K562 (cell line): ENCODE measurements at regions not wholly inside any gene's neighbourhood (a gene's known extent, or its start where the extent isn't known, plus 50 kb on each side); places are given as distances from the start of the nearest gene placed in this dataset.

ENCODE experiments used
- ATAC-seq: fragments of 200-7000 bp; cut with Tn5 transposase; 3 replicates; pipeline ENCODE4 v1.9.1; 2020; ENCODE audit warnings: moderate library complexity
- BruUV-seq: library from RNA; stranded (reverse); fragments of 400-500 nt; replicated peaks from 2 replicates; lab custom pipeline; 2021; lab: Mats Ljungman, UMichigan
- CTCF ChIA-PET: fragments of 300-600 bp; formaldehyde crosslinking; extraction: SDS; loops from one replicate; lab custom pipeline; 2021; ENCODE audit warnings: low intra/inter-chr PET ratio; lab: Yijun Ruan, JAX
- POLR2A ChIA-PET: fragments of 300-600, 350-650 bp; sonication (Branson Sonifier 250); formaldehyde crosslinking; extraction: SDS; loops from one replicate; lab custom pipeline; 2021; ENCODE audit warnings: antibody characterized with exemption, inconsistent platforms; lab: Yijun Ruan, JAX
- DNase-seq, 4 experiments: peaks; one replicate each; pipeline versions ENCODE4 v3.0.0 to v3.0.0-alpha.2; 2011 to 2018; ENCODE audit warnings: low spot score in 3 of 4, mixed read lengths in 3 of 4; ENCODE audit errors: extremely low read depth in 1 of 4
- FAIRE-seq: peaks from 2 replicates; lab custom pipeline; 2011; peaks lifted over from hg19 to GRCh38; lab: Jason Lieb, UNC
- H2AFZ ChIP-seq: 2 replicates; pipeline ENCODE4 v1.6.0; 2011; ENCODE audit warnings: low read depth, low read length, control low read depth, inconsistent platforms
- H3K27ac ChIP-seq: fragments of 200-600 bp; 3 replicates; pipeline ENCODE4 v1.8.0; 2011; ENCODE audit warnings: low read depth, mild to moderate bottlenecking, control low read depth, inconsistent platforms, low read length, moderate library complexity, mixed read lengths; ENCODE audit errors: extremely low read depth
- H3K27me3 ChIP-seq, 2 experiments: fragments of 300-600 bp in 1 of 2; 2 replicates in 1 of 2; 3 replicates in 1 of 2; pipeline versions ENCODE4 v1.6.0 to v1.8.0; 2011; ENCODE audit warnings: inconsistent platforms in 2 of 2, low read length in 2 of 2, mild to moderate bottlenecking in 1 of 2, mixed read lengths in 1 of 2, moderate library complexity in 1 of 2; ENCODE audit not compliant: control insufficient read depth in 2 of 2, insufficient read depth in 2 of 2
- H3K36me3 ChIP-seq: fragments of 300-600 bp; 3 replicates; pipeline ENCODE4 v1.8.0; 2011; ENCODE audit warnings: mild to moderate bottlenecking, low read length, inconsistent platforms; ENCODE audit not compliant: control insufficient read depth, insufficient read depth
- H3K4me1 ChIP-seq, 2 experiments: fragments of 200-600 bp in 1 of 2; replicated peaks in 1 of 2; 2 replicates in 1 of 2; 3 replicates in 1 of 2; pipeline versions ENCODE4 v1.5.1 to v1.8.0; 2011; ENCODE audit warnings: inconsistent platforms in 2 of 2, low read length in 2 of 2, mild to moderate bottlenecking in 1 of 2, mixed read lengths in 1 of 2, moderate library complexity in 1 of 2; ENCODE audit not compliant: control insufficient read depth in 2 of 2, insufficient read depth in 2 of 2
- H3K4me2 ChIP-seq: 2 replicates; pipeline ENCODE4 v1.6.1; 2011; ENCODE audit warnings: low read length, control low read depth, inconsistent platforms, mixed read lengths; ENCODE audit not compliant: insufficient read depth
- H3K4me3 ChIP-seq: fragments of 200-600 bp; sonication (generic), shearing (Covaris generic); 2 replicates; pipeline ENCODE4 v1.5.1; 2016; ENCODE audit warnings: control low read depth, inconsistent platforms
- H3K79me2 ChIP-seq: fragments of 200-600 bp; 3 replicates; pipeline ENCODE4 v1.8.0; 2011; ENCODE audit warnings: low read length, inconsistent platforms; ENCODE audit not compliant: control insufficient read depth, insufficient read depth
- H3K9ac ChIP-seq, 2 experiments: 2 replicates each; pipeline versions ENCODE4 v1.6.0 to v1.6.1; 2011; ENCODE audit warnings: low read depth in 2 of 2, low read length in 2 of 2, control low read depth in 1 of 2, inconsistent platforms in 1 of 2, mild to moderate bottlenecking in 1 of 2, mixed read lengths in 1 of 2; ENCODE audit not compliant: insufficient read depth in 1 of 2
- H3K9me1 ChIP-seq: one replicate; pipeline ENCODE4 v1.6.0; 2011; ENCODE audit warnings: inconsistent platforms, mild to moderate bottlenecking, low read length, moderate library complexity; ENCODE audit not compliant: control insufficient read depth, insufficient read depth
- H3K9me3 ChIP-seq: replicated peaks from 2 replicates; pipeline ENCODE4 v1.5.1; 2011; ENCODE audit warnings: low read depth, low read length, inconsistent platforms; ENCODE audit not compliant: control insufficient read depth, insufficient read depth
- H4K20me1 ChIP-seq: replicated peaks from 2 replicates; pipeline ENCODE4 v1.6.1; 2011; ENCODE audit warnings: low read length, inconsistent platforms, mixed read lengths; ENCODE audit not compliant: control insufficient read depth, insufficient read depth
- ASH1L ChIP-seq: fragments of 450-650 bp; IDR thresholded peaks from 2 replicates; pipeline ENCODE4 v1.6.1; 2018; ENCODE audit warnings: borderline replicate concordance, mild to moderate bottlenecking, low read depth; ENCODE audit not compliant: partially characterized antibody
- BRD9 ChIP-seq: fragments of 450-650 bp; IDR thresholded peaks from 2 replicates; pipeline ENCODE4 v1.6.1; 2018; ENCODE audit warnings: low read depth; ENCODE audit not compliant: partially characterized antibody
- CHD2 ChIP-seq: IDR thresholded peaks from 2 replicates; pipeline ENCODE4 v1.6.1; 2011; ENCODE audit warnings: low read depth, low read length
- DIDO1 ChIP-seq: fragments of 450-650 bp; IDR thresholded peaks from 2 replicates; pipeline ENCODE4 v1.6.1; 2016; ENCODE audit warnings: low read depth, missing biosample characterization, missing genetic modification characterization
- ELF1 ChIP-seq: fragments of 200-800 bp; sonication (Bioruptor generic); IDR thresholded peaks from 2 replicates; pipeline ENCODE4 v1.6.1; 2016; ENCODE audit warnings: missing genetic modification characterization, missing compliant biosample characterization
- HDGF ChIP-seq: fragments of 450-650 bp; IDR thresholded peaks from 2 replicates; pipeline ENCODE4 v1.6.1; 2016
- HLTF ChIP-seq: fragments of 450-650 bp; IDR thresholded peaks from 2 replicates; pipeline ENCODE4 v1.6.1; 2016
- JUND ChIP-seq, 2 experiments: IDR thresholded peaks; 2 replicates in 1 of 2; 3 replicates in 1 of 2; pipeline ENCODE4 v1.6.1; 2011; ENCODE audit warnings: borderline replicate concordance in 2 of 2, low read depth in 2 of 2, low read length in 2 of 2, improper control_type of control experiment in 1 of 2, missing biosample characterization in 1 of 2, missing genetic modification characterization in 1 of 2, missing genetic modification reagents in 1 of 2
- PYGO2 ChIP-seq: fragments of 450-650 bp; IDR thresholded peaks from 2 replicates; pipeline ENCODE4 v1.6.1; 2016; ENCODE audit warnings: mild to moderate bottlenecking, missing genetic modification characterization, moderate library complexity, missing compliant biosample characterization
- RBM22 ChIP-seq: fragments of 200-400 bp; formaldehyde crosslinking; IDR thresholded peaks from 2 replicates; pipeline ENCODE4 v1.6.1; 2018; ENCODE audit warnings: low read length, low read depth; ENCODE audit not compliant: poor library complexity, severe bottlenecking
- U2AF1 ChIP-seq: fragments of 200-400 bp; formaldehyde crosslinking; optimal IDR thresholded peaks from 2 replicates; pipeline ENCODE3; 2017; ENCODE audit warnings: mild to moderate bottlenecking, low read depth, low read length, moderate library complexity
- WGBS: fragments of 100-300 bp; shearing (Covaris generic); methylation state at CpG from one replicate; pipeline ENCODE4 v1.1.6; 2016; ENCODE audit warnings: low coverage, mixed read lengths; ENCODE audit not compliant: insufficient coverage; ENCODE audit errors: missing lambda C conversion rate; 5-methylcytosine and 5-hydroxymethylcytosine counted together
- in situ Hi-C: fragments of 300-500 bp; cut with MboI; formaldehyde crosslinking; loops from 4 replicates; pipeline ENCODE4 v1.15.0; 2018; ENCODE audit warnings: inconsistent platforms, mixed read lengths
- intact Hi-C: fragments of 100-400 bp; cut with micrococcal nuclease; formaldehyde crosslinking; loops from 2 replicates; pipeline ENCODE4 v1.14.2; 2022

DNA sequence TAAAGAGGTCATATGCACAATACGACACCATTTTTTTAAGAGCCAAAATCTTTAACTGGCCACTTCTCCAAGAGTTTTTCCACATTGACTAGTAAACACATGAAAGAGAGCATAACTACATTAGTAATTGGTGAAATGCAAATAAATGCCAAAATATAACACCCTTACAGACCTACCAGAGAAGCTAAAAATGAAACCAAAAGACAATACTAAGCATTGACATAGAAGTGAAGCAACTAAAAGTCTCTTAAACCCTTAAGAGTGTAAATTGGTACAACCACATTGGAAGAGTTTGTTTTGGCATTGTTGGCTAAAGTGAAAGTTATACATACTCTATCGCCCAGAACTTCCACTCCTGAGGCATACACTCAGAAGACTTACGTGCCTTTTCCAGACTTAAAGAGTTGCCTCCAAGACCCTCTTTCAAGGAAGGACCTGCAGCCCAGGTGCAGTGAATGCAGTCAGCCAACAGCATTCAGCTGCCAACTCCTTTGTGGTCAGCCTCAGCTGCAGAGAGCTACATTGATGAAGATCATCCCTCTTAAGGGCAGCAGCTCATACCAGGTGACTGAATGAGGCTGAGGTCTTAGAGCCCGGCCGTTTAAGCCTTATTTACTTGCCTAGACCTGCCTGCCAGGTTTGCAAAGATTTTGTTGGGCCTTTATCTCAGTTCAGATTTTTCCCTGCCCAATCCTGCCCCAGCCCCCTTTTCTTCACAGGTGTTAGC, 839.1 kb upstream of the ADGRL2 start (continued):
- no peak for TF ChIP-seq JUND (IDR thresholded peaks at IDR 0.05; ENCODE audit: borderline replicate concordance, low read depth, low read length)
- TF ChIP-seq JUND (tag; IDR thresholded peaks at IDR 0.05; ENCODE audit: borderline replicate concordance, low read depth, low read length), result no peak
- no peak for TF ChIP-seq BRD9
- TF ChIP-seq HLTF, result no peak
- no peak for TF ChIP-seq U2AF1
- TF ChIP-seq DIDO1, result no peak

DNA sequence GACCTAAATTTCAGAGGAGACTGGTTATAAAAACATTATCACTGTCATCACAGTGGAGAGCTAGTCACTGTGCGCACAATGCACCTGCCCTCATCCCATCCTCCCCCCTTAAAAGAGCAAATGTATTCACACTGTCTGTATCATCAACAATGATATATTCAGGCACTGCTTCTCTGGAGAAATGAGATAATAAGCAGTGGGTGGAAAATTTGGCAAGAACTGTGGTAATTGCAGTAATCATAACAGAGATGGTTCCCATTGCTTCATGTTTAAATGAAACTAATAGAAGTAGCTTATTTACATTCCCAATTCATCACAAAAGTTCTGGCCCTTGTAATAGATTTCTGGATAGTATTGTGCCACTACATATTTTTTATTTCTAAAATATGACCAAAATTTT, 867.4 kb upstream of the ADGRL2 start:
- no peak for DNase-seq
- no peaks in the 10 kb centered on the region; the same call in 1 of the 2 replicates for H3K9me3 ChIP-seq
- ChIA-PET POLR2A (no interaction called here), CTCF (no interaction called here)
- in situ Hi-C loops (no loop called here), intact Hi-C loops (no loop called here)
- H3K79me2 ChIP-seq, result no peaks in the 10 kb centered on the region
- H2AFZ ChIP-seq, result no peak overlapping the region
- H3K4me2 ChIP-seq, result no peak overlapping the region
- H3K4me3 ChIP-seq, result no peak overlapping the region
- H3K9ac ChIP-seq, result no peak overlapping the region
- no TSS peak for BruUV-seq
- no peak for ATAC-seq
- H3K9me1 ChIP-seq, result no peaks in the 10 kb centered on the region
- no peak for FAIRE-seq
- no peak overlapping the region for H3K27ac ChIP-seq
- WGBS, result 8% methylated on average over 1 of the region's 1 CpG
- no peaks in the 10 kb centered on the region for H3K4me1 ChIP-seq
- no peaks in the 10 kb centered on the region for H3K36me3 ChIP-seq
- H3K27me3 ChIP-seq, result no peaks in the 10 kb centered on the region
- TF ChIP-seq RBM22, result no peak
- TF ChIP-seq HDGF, result no peak
- TF ChIP-seq ASH1L, result no peak
- TF ChIP-seq ELF1, result no peak
- no peak for TF ChIP-seq CHD2
- TF ChIP-seq PYGO2 (tag), result no peak
- H4K20me1 ChIP-seq, result no peaks in the 10 kb centered on the region
